Activated T-helper 2 cell treated with anti-CD3 and anti-CD28 coated beads, Interferon-gamma antibody, Interleukin-2, Interleukin-4, amounts not matched to agents 10 μg/mL and 5 μg/mL and 100 μg/mL, durations not matched to agents 14 hours and 24 hours and 36 hours (primary cell): ENCODE measurements at regions not wholly inside any gene's neighbourhood (a gene's known extent, or its start where the extent isn't known, plus 50 kb on each side); places are given as distances from the start of the nearest gene placed in this dataset.
"Not testable (repeated sequence)": the region's sequence is repeated elsewhere in the genome, so short reads cannot be mapped to it uniquely, and the experiment has no call there.

Source experiments
- DNase-seq: peaks from one replicate; pipeline ENCODE4 v3.0.0; 2021; ENCODE audit warnings: low spot score
- H3K27ac Mint-ChIP-seq: one replicate; pipeline ENCODE4 v1.8.0; 2021; ENCODE audit warnings: mixed read lengths
- H3K27me3 Mint-ChIP-seq: one replicate; pipeline ENCODE4 v1.8.0; 2021; ENCODE audit warnings: low read depth, mixed read lengths
- H3K36me3 Mint-ChIP-seq: one replicate; pipeline ENCODE4 v1.8.0; 2021; ENCODE audit warnings: low read depth, mixed read lengths
- H3K4me1 Mint-ChIP-seq: one replicate; pipeline ENCODE4 v1.8.0; 2021; ENCODE audit warnings: low read depth, mixed read lengths
- H3K4me3 Mint-ChIP-seq: one replicate; pipeline ENCODE4 v1.8.0; 2021; ENCODE audit warnings: low read depth, mild to moderate bottlenecking, moderate library complexity, mixed read lengths
- H3K9me3 Mint-ChIP-seq: one replicate; pipeline ENCODE4 v1.8.0; 2021; ENCODE audit warnings: mixed read lengths
- intact Hi-C: fragments of 100-400 bp; cut with micrococcal nuclease; formaldehyde crosslinking; loops from one replicate; pipeline ENCODE4 v1.15.1; 2023

DNA sequence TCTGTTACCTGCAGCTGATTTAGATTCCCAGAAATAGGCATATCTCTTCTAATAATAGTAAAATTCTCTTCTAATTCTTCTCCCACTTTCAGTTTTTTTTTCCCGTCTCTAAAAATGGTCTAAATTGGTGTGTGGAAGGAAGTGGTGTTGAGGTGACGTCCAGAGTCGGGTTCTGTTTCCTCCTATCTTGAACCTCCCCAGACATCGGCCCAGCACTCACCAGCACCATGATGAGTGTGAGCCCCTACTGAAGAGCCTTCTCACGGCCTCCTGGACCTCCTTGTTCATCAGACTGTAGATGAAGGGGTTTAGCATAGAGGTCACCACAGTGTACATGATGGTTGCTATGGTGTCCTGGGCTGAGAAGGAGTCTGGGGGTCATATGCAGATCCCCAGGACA is 53.5 kb upstream of the FAM153A start:
- intact Hi-C loops: not testable (repeated sequence)

More for the DNA sequence above, 53.5 kb upstream of the FAM153A start:
- not testable (repeated sequence) for H3K9me3 Mint-ChIP-seq, H3K4me3 Mint-ChIP-seq, DNase-seq, H3K4me1 Mint-ChIP-seq, H3K36me3 Mint-ChIP-seq, H3K27me3 Mint-ChIP-seq, H3K27ac Mint-ChIP-seq
